DMS 273 treated with DMSO at 0.1 percent for 48 hours (cell line): ENCODE measurements at regions not wholly inside any gene's neighbourhood (a gene's known extent, or its start where the extent isn't known, plus 50 kb on each side); places are given as distances from the start of the nearest gene placed in this dataset.
A peak's percentile ranks its signal among the peaks of the same experiment; 100 is the strongest.

Experiments used
- DNase-seq: peaks from one replicate; lab custom pipeline; 2025; lab: John Stamatoyannopoulos, UW

GRCh38 chr20:51156041-51156982, 133.4 kb upstream of the KCNG1 start:
- DNase-seq = peak; percentile 72

GRCh38 chr20:51154708-51155690, 132.1 kb upstream of the KCNG1 start:
- DNase-seq = peak; percentile 87

GRCh38 chr20:51153867-51154707, 131.2 kb upstream of the KCNG1 start:
- peak; percentile 89 for DNase-seq

GRCh38 chr20:51148941-51149340, 126.0 kb upstream of the KCNG1 start:
- DNase-seq = peak; percentile 53

- no peak for DNase-seq
Observed at GRCh38 chr20:51144476-51144875, 121.6 kb upstream of the KCNG1 start.

GRCh38 chr20:51143652-51144051, 120.7 kb upstream of the KCNG1 start:
- DNase-seq = no peak

- no peak for DNase-seq
Observed at GRCh38 chr20:51142448-51142847, 119.5 kb upstream of the KCNG1 start.

GRCh38 chr20:51140671-51141070, 117.8 kb upstream of the KCNG1 start:
- DNase-seq = no peak

- no peak for DNase-seq
Observed at GRCh38 chr20:51139891-51140290, 117.0 kb upstream of the KCNG1 start.

- DNase-seq = no peak
Observed at GRCh38 chr20:51138576-51138975, 115.7 kb upstream of the KCNG1 start.

- no peak for DNase-seq
Observed at GRCh38 chr20:51137461-51137860, 114.6 kb upstream of the KCNG1 start.

- no peak for DNase-seq
Observed at GRCh38 chr20:51135926-51136715, 113.2 kb upstream of the KCNG1 start.

GRCh38 chr20:51134405-51134804, 111.5 kb upstream of the KCNG1 start:
- no peak for DNase-seq

- no peak for DNase-seq
Observed at GRCh38 chr20:51132279-51132678, 109.4 kb upstream of the KCNG1 start.

GRCh38 chr20:51131811-51132210, 108.9 kb upstream of the KCNG1 start:
- no peak for DNase-seq

- DNase-seq = no peak
Observed at GRCh38 chr20:51129147-51129776, 106.4 kb upstream of the KCNG1 start.

GRCh38 chr20:51128198-51128597, 105.3 kb upstream of the KCNG1 start:
- DNase-seq = no peak

GRCh38 chr20:51127713-51128112, 104.8 kb upstream of the KCNG1 start:
- DNase-seq = no peak

- no peak for DNase-seq
Observed at GRCh38 chr20:51126337-51126736, 103.4 kb upstream of the KCNG1 start.

- no peak for DNase-seq
Observed at GRCh38 chr20:51125780-51126179, 102.9 kb upstream of the KCNG1 start.
